HUDEP-2 (cell line): ENCODE measurements at regions not wholly inside any gene's neighbourhood (a gene's known extent, or its start where the extent isn't known, plus 50 kb on each side); places are given as distances from the start of the nearest gene placed in this dataset.

Source experiments
- DNase-seq, 76 experiments: peaks; one replicate each; lab custom pipeline; 2025; ENCODE audit not compliant: unreplicated experiment in 76 of 76; lab: John Stamatoyannopoulos, UW

- DNase-seq: no peak
These were observed 454.3 kb downstream of the HAPSTR1 start for GRCh38 chr16:9545522-9546437.

- no peak for DNase-seq
These were observed 455.0 kb downstream of the HAPSTR1 start for GRCh38 chr16:9546438-9546786.

- DNase-seq: no peak
These were observed 458.0 kb downstream of the HAPSTR1 start for GRCh38 chr16:9549487-9549886.

GRCh38 chr16:9555051-9555450 is 463.6 kb downstream of the HAPSTR1 start:
- DNase-seq: no peak

- DNase-seq: no peak
These were observed 465.7 kb downstream of the HAPSTR1 start for GRCh38 chr16:9556949-9557665.

- DNase-seq: no peak
These were observed 466.3 kb downstream of the HAPSTR1 start for GRCh38 chr16:9557713-9558112.

GRCh38 chr16:9566099-9566498 is 474.7 kb downstream of the HAPSTR1 start:
- DNase-seq: no peak

- no peak for DNase-seq
These were observed 476.2 kb downstream of the HAPSTR1 start for GRCh38 chr16:9567666-9568065.

- DNase-seq: no peak
These were observed 476.8 kb downstream of the HAPSTR1 start for GRCh38 chr16:9568261-9568660.

GRCh38 chr16:9570521-9570920 is 479.1 kb downstream of the HAPSTR1 start:
- DNase-seq: no peak

GRCh38 chr16:9578459-9578858 is 487.0 kb downstream of the HAPSTR1 start:
- DNase-seq: no peak

GRCh38 chr16:9580025-9580424 is 488.6 kb downstream of the HAPSTR1 start:
- no peak for DNase-seq

GRCh38 chr16:9593440-9593839 is 502.0 kb downstream of the HAPSTR1 start:
- DNase-seq: no peak

- no peak for DNase-seq
These were observed 502.6 kb downstream of the HAPSTR1 start for GRCh38 chr16:9594047-9594446.

GRCh38 chr16:9594946-9595345 is 503.5 kb downstream of the HAPSTR1 start:
- DNase-seq: no peak

GRCh38 chr16:9595393-9595792 is 503.9 kb downstream of the HAPSTR1 start:
- no peak for DNase-seq

GRCh38 chr16:9596788-9597187 is 505.3 kb downstream of the HAPSTR1 start:
- DNase-seq: no peak

- DNase-seq: peak in 9 of 76 experiments; percentile 0 to 25 (median 6)
These were observed 506.7 kb downstream of the HAPSTR1 start for GRCh38 chr16:9597967-9598730.

GRCh38 chr16:9598731-9599083 is 507.3 kb downstream of the HAPSTR1 start:
- DNase-seq: no peak

- no peak for DNase-seq
These were observed 508.1 kb downstream of the HAPSTR1 start for GRCh38 chr16:9599415-9600120.

GRCh38 chr16:9602189-9602588 is 510.7 kb downstream of the HAPSTR1 start:
- no peak for DNase-seq
